IPS-NIHi7 (cell line): ENCODE measurements at regions not wholly inside any gene's neighbourhood (a gene's known extent, or its start where the extent isn't known, plus 50 kb on each side); places are given as distances from the start of the nearest gene placed in this dataset.
"Not testable (repeated sequence)": the region's sequence is repeated elsewhere in the genome, so short reads cannot be mapped to it uniquely, and the experiment has no call there.

Experiments used
- DNase-seq: peaks from one replicate; pipeline ENCODE4 v3.0.0; 2012; ENCODE audit warnings: mixed read lengths; ENCODE audit errors: extremely low spot score

GRCh38 chr10:2893158-2893845 is 174.0 kb upstream of the PFKP start:
- DNase-seq: no peak

GRCh38 chr10:2891770-2892124 is 175.6 kb upstream of the PFKP start:
- DNase-seq: no peak

GRCh38 chr10:2891073-2891769 is 176.1 kb upstream of the PFKP start:
- DNase-seq: no peak

- no peak for DNase-seq
These were observed 177.3 kb upstream of the PFKP start for GRCh38 chr10:2890093-2890492.

GRCh38 chr10:2888403-2889004 is 178.8 kb upstream of the PFKP start:
- no peak for DNase-seq

DNA sequence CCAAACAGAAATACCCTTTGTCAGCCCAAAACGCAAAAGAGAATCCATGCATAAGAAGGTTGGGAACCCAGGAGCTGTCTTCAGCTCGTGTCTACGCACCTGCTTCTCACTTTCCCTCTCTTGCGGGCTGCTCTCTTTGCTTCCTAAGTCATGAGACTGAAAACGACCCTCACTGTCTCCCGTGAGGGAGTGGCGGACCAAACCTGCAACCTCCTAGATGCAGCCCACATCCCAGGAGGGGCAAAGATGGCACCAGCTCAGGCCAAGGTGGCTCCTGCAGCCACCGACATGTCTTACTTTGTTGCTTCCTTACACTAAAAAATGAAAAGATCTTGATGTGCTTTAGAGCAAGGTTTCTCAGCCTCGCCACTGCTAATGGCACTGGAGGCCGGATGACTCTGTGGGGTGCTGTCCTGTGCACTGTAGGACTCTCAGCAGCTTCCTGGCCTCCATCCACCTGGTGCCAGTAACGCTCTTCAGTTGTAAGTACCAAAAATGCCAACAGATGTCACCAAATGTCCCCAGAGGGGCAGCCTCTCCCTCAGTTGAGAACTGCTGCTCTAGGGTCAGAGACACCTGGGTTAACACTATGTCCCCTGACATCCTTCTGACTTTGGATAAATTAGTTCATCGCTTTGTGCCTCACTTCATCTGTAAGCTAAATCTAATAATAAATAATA is 179.8 kb upstream of the PFKP start:
- DNase-seq: no peak

DNA sequence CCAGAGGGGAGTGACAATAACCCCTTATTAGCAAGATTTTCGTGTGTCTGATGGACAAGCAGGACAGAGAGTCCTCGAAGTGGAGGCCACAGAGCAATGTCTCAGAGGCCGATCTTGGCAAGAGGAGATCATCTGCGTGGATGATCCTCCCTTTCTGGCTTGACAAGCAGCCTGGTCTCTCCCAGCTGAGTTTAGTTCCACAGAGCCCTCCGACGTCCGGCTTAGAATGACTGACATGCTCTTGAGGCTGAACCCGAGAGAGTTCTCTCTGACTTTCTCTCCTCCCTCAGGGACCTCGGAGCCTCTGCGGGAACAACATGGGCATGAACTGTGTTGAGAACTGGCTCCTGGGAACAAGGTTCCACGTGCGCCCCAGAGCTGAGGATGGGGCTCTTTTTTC is 180.7 kb upstream of the PFKP start:
- DNase-seq: no peak

GRCh38 chr10:2885288-2886278 is 181.8 kb upstream of the PFKP start:
- no peak for DNase-seq

GRCh38 chr10:2883983-2884540 is 183.3 kb upstream of the PFKP start:
- DNase-seq: not testable (repeated sequence)

- no peak for DNase-seq
These were observed 184.1 kb upstream of the PFKP start for GRCh38 chr10:2883238-2883637.

GRCh38 chr10:2882628-2883027 is 184.7 kb upstream of the PFKP start:
- DNase-seq: no peak

GRCh38 chr10:2881720-2882620 is 185.4 kb upstream of the PFKP start:
- no peak for DNase-seq

GRCh38 chr10:2880050-2880449 is 187.3 kb upstream of the PFKP start:
- DNase-seq: not testable (repeated sequence)

GRCh38 chr10:2878818-2879217 is 188.5 kb upstream of the PFKP start:
- DNase-seq: no peak

DNA sequence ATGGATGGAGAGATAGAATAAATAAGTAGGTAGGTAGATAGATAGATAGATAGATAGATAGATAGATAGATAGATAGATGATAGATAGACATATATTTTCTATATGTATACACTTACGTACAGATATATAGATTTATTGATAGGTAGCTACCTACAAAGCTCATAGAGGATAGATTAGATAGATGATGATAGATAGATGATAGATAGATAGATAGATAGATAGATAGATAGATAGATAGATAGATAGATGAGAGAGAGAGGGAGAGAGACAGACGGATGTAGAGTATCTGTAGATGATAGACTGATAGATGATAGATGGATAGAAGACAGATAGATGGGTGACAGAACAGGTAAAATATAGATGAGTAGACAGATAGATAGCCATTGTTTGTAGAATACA is 191.3 kb upstream of the PFKP start:
- DNase-seq: no peak

- no peak for DNase-seq
These were observed 192.4 kb upstream of the PFKP start for GRCh38 chr10:2874963-2875362.

GRCh38 chr10:2873769-2874168 is 193.6 kb upstream of the PFKP start:
- DNase-seq: no peak

- DNase-seq: no peak
These were observed 195.6 kb upstream of the PFKP start for GRCh38 chr10:2871673-2872219.

DNA sequence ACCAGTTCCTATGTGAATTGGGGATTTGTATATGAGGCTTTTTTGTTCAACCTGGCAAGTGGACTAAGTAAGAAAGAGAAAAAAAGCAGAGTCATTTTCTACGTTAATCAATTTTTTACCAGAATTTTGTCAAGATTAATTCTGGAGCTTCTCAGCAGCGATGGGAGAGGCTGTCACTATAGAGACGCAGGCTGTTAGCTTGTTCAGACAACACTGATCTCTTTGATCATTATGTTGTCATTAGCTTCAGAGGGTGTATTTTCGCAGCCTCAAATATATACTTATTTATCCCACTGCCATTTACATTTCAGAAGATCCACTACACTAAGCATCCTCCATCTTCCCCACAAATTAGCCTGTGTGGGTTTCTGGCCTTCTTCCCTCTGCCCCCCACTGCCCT is 196.7 kb upstream of the PFKP start:
- DNase-seq: no peak

DNA sequence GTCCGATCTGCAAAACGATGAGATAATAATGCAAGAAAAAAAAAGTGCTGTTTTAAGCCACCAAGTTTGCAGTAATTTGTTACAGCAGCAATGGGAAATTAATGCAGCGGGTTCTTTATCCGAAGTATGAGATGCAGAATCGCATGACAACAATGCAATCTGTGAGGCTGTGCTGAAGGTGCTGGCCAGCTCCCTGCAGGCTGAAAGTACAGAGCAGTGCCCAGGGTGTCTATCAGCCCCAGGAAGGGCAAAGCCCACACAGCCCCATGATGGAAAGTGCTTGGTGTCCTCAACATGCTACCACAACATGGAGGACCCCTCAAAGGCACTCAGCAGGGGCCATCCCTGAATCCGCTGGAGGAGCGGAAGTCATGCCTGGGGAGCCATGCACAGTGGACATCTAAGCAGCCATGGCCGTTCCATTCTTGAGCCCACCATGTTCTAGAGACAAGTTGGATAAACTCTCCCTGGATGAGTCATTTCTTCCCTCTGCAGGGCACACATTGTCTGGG is 199.5 kb upstream of the PFKP start:
- DNase-seq: no peak
